GM12872 (cell line): ENCODE measurements at regions not wholly inside any gene's neighbourhood (a gene's known extent, or its start where the extent isn't known, plus 50 kb on each side); places are given as distances from the start of the nearest gene placed in this dataset.

Source experiments
- CTCF ChIP-seq: IDR thresholded peaks from 3 replicates; pipeline ENCODE4 v1.5.1; 2011; ENCODE audit warnings: low read depth, mild to moderate bottlenecking, low read length, moderate library complexity; ENCODE audit not compliant: insufficient read depth

GRCh38 chr13:80945328-80945727 lies 604.4 kb upstream of the SPRY2 start:
- TF ChIP-seq CTCF = no peak

- no peak for TF ChIP-seq CTCF
These were observed 598.7 kb upstream of the SPRY2 start for GRCh38 chr13:80939581-80939980.

GRCh38 chr13:80931766-80932165 lies 590.8 kb upstream of the SPRY2 start:
- TF ChIP-seq CTCF = no peak

GRCh38 chr13:80931118-80931517 lies 590.2 kb upstream of the SPRY2 start:
- TF ChIP-seq CTCF = no peak

GRCh38 chr13:80928241-80928640 lies 587.3 kb upstream of the SPRY2 start:
- no peak for TF ChIP-seq CTCF

- no peak for TF ChIP-seq CTCF
These were observed 583.7 kb upstream of the SPRY2 start for GRCh38 chr13:80924596-80924995.

GRCh38 chr13:80923907-80924306 lies 583.0 kb upstream of the SPRY2 start:
- no peak for TF ChIP-seq CTCF

- TF ChIP-seq CTCF = no peak
These were observed 581.0 kb upstream of the SPRY2 start for GRCh38 chr13:80921971-80922370.
